ENCODE measurements at regions not wholly inside any gene's neighbourhood (a gene's known extent, or its start where the extent isn't known, plus 50 kb on each side); places are given as distances from the start of the nearest gene placed in this dataset.
"Not testable (repeated sequence)": the region's sequence is repeated elsewhere in the genome, so short reads cannot be mapped to it uniquely, and the experiment has no call there.

- DNase-seq: no peak
- intact Hi-C loops (cut with DNase I): no loop called here
- no peak for ATAC-seq
These were observed 437.5 kb downstream of the NR4A2 start for GRCh38 chr2:155895016-155895415.

GRCh38 chr2:155880382-155880781 is 452.1 kb downstream of the NR4A2 start:
- H3K4me3 ChIP-seq; H3K27ac ChIP-seq; H3K27me3 ChIP-seq; H3K4me1 ChIP-seq; DNase-seq; ATAC-seq; H3K36me3 ChIP-seq; H3K9me3 ChIP-seq; intact Hi-C loops (cut with DNase I): not testable (repeated sequence)

More at GRCh38 chr2:155895016-155895415, 437.5 kb downstream of the NR4A2 start:
- H3K4me3 ChIP-seq: no peak overlapping the region
- H3K9me3 ChIP-seq: no peaks in the 10 kb centered on the region
- no peaks in the 10 kb centered on the region for H3K36me3 ChIP-seq
- TF ChIP-seq, protein P1, sequence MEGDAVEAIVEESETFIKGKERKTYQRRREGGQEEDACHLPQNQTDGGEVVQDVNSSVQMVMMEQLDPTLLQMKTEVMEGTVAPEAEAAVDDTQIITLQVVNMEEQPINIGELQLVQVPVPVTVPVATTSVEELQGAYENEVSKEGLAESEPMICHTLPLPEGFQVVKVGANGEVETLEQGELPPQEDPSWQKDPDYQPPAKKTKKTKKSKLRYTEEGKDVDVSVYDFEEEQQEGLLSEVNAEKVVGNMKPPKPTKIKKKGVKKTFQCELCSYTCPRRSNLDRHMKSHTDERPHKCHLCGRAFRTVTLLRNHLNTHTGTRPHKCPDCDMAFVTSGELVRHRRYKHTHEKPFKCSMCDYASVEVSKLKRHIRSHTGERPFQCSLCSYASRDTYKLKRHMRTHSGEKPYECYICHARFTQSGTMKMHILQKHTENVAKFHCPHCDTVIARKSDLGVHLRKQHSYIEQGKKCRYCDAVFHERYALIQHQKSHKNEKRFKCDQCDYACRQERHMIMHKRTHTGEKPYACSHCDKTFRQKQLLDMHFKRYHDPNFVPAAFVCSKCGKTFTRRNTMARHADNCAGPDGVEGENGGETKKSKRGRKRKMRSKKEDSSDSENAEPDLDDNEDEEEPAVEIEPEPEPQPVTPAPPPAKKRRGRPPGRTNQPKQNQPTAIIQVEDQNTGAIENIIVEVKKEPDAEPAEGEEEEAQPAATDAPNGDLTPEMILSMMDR (IDR thresholded peaks at IDR 0.05): no peak
- no peak overlapping the region for H3K27ac ChIP-seq
- H3K27me3 ChIP-seq: no peaks in the 10 kb centered on the region
- no peaks in the 10 kb centered on the region for H3K4me1 ChIP-seq

DNA sequence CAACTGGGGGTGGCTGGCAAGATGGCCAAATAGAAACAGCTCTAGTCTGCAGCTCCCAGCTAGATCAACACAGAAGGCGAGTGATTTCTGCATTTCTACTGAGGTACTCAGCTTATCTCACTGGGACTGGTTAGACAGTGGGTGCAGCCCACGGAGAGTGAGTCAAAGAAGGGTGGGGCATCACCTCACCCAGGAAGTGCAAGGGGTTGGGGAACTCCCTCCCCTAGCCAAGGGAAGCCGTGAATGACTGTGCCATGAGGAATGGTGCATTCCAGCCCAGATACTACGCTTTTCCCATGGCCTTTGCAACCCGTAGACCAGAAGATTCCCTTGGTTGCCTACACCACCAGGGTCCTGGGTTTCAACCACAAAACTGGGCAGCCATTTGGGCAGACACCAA is 452.6 kb downstream of the NR4A2 start:
- not testable (repeated sequence) for ATAC-seq

GRCh38 chr2:155872396-155872795 is 460.1 kb downstream of the NR4A2 start:
- no peaks in the 10 kb centered on the region for H3K4me1 ChIP-seq
- no peak overlapping the region for H3K27ac ChIP-seq
- DNase-seq: no peak
- intact Hi-C loops (cut with DNase I): no loop called here
- H3K9me3 ChIP-seq: no peaks in the 10 kb centered on the region
- H3K36me3 ChIP-seq: no peaks in the 10 kb centered on the region
- no peaks in the 10 kb centered on the region for H3K27me3 ChIP-seq
- TF ChIP-seq, protein P1 (IDR thresholded peaks at IDR 0.05): no peak
- H3K4me3 ChIP-seq: no peak overlapping the region
- ATAC-seq: no peak

More for the DNA sequence above, 452.6 kb downstream of the NR4A2 start:
- DNase-seq; H3K36me3 ChIP-seq; H3K9me3 ChIP-seq; intact Hi-C loops (cut with DNase I); H3K4me3 ChIP-seq; H3K27ac ChIP-seq; H3K4me1 ChIP-seq; H3K27me3 ChIP-seq: not testable (repeated sequence)

- TF ChIP-seq, protein P1 (IDR thresholded peaks at IDR 0.05): no peak
- Histone ChIP-seq H3K27me3 (no peaks in the 10 kb centered on the region), H3K4me1 (no peaks in the 10 kb centered on the region), H3K4me3 (no peak overlapping the region), H3K36me3 (no peaks in the 10 kb centered on the region), H3K27ac (no peak overlapping the region), H3K9me3 (no peaks in the 10 kb centered on the region)
- ATAC-seq (no peak), DNase-seq (no peak)
- intact Hi-C loops (cut with DNase I): no loop called here
These were observed 460.6 kb downstream of the NR4A2 start for GRCh38 chr2:155871940-155872339.

- intact Hi-C loops (cut with DNase I): no loop called here
- H3K27ac ChIP-seq: no peak overlapping the region
These were observed 465.0 kb downstream of the NR4A2 start for GRCh38 chr2:155867564-155867963.

More at GRCh38 chr2:155867564-155867963, 465.0 kb downstream of the NR4A2 start:
- Histone ChIP-seq H3K4me3 (no peak overlapping the region), H3K27me3 (no peaks in the 10 kb centered on the region), H3K4me1 (no peaks in the 10 kb centered on the region), H3K36me3 (no peaks in the 10 kb centered on the region), H3K9me3 (no peaks in the 10 kb centered on the region)
- ATAC-seq: no peak
- TF ChIP-seq, protein P1 (IDR thresholded peaks at IDR 0.05): no peak
- no peak for DNase-seq

Measured in upper lobe of right lung (tissue), 1 donor.